ENCODE measurements at regions not wholly inside any gene's neighbourhood (a gene's known extent, or its start where the extent isn't known, plus 50 kb on each side); places are given as distances from the start of the nearest gene placed in this dataset.

DNA sequence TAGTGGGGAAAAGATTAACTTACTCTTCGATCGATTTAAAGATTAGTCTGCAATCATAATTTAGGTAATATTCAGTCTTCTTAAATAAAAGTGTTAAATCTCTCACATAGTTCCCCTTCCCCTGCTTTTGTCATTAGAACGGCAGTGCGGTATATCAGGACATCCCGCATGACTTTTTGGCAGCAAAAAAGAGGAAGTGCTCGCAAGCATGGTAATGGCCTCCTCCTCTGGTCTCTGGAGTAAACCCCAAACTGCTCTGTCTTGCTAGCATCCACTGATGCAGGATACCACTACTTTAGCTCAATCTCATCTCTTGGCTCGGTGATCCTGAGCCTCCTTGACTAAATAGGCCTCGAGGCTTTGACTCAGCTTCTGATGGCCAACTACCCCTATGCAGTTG, 78.7 kb upstream of the VAV3 start:
- TF ChIP-seq, protein P1, sequence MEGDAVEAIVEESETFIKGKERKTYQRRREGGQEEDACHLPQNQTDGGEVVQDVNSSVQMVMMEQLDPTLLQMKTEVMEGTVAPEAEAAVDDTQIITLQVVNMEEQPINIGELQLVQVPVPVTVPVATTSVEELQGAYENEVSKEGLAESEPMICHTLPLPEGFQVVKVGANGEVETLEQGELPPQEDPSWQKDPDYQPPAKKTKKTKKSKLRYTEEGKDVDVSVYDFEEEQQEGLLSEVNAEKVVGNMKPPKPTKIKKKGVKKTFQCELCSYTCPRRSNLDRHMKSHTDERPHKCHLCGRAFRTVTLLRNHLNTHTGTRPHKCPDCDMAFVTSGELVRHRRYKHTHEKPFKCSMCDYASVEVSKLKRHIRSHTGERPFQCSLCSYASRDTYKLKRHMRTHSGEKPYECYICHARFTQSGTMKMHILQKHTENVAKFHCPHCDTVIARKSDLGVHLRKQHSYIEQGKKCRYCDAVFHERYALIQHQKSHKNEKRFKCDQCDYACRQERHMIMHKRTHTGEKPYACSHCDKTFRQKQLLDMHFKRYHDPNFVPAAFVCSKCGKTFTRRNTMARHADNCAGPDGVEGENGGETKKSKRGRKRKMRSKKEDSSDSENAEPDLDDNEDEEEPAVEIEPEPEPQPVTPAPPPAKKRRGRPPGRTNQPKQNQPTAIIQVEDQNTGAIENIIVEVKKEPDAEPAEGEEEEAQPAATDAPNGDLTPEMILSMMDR (IDR thresholded peaks at IDR 0.05 in 4 of 5, conservative IDR thresholded peaks at IDR 0.05 in 1 of 5), result no peak
- no peak for TF ChIP-seq POLR2A (IDR thresholded peaks at IDR 0.05)
